Tibial nerve (tissue), 4 donors: ENCODE measurements at regions not wholly inside any gene's neighbourhood (a gene's known extent, or its start where the extent isn't known, plus 50 kb on each side); places are given as distances from the start of the nearest gene placed in this dataset.

Source experiments
- EP300 ChIP-seq, 2 donors: sonication (generic); formaldehyde crosslinking; IDR thresholded peaks; one replicate each; pipeline ENCODE4 v1.6.1; 2017; ENCODE audit warnings: antibody characterized with exemption in 2 of 2, mild to moderate bottlenecking in 1 of 2
- POLR2A ChIP-seq, 2 donors: fragments of 450-650 bp; IDR thresholded peaks; one replicate each; pipeline ENCODE4 v1.6.1; 2017; ENCODE audit warnings: antibody characterized with exemption in 2 of 2, mild to moderate bottlenecking in 2 of 2, moderate library complexity in 2 of 2
- TF ChIP-seq, protein P1 (sequence below), 5 experiments: fragments of 200-600 bp in 3 of 5; fragments of 450-650 bp in 2 of 5; sonication (generic) in 3 of 5; IDR thresholded peaks; one replicate each; pipeline ENCODE4 v1.5.1; 2016 to 2019; ENCODE audit warnings: antibody characterized with exemption in 5 of 5, mild to moderate bottlenecking in 3 of 5, moderate library complexity in 2 of 5

GRCh38 chr6:153698001-153698400 lies 341.0 kb upstream of the OPRM1 start:
- TF ChIP-seq, protein P1, sequence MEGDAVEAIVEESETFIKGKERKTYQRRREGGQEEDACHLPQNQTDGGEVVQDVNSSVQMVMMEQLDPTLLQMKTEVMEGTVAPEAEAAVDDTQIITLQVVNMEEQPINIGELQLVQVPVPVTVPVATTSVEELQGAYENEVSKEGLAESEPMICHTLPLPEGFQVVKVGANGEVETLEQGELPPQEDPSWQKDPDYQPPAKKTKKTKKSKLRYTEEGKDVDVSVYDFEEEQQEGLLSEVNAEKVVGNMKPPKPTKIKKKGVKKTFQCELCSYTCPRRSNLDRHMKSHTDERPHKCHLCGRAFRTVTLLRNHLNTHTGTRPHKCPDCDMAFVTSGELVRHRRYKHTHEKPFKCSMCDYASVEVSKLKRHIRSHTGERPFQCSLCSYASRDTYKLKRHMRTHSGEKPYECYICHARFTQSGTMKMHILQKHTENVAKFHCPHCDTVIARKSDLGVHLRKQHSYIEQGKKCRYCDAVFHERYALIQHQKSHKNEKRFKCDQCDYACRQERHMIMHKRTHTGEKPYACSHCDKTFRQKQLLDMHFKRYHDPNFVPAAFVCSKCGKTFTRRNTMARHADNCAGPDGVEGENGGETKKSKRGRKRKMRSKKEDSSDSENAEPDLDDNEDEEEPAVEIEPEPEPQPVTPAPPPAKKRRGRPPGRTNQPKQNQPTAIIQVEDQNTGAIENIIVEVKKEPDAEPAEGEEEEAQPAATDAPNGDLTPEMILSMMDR (IDR thresholded peaks at IDR 0.05), result no peak
- TF ChIP-seq POLR2A (IDR thresholded peaks at IDR 0.05) (no peak), EP300 (IDR thresholded peaks at IDR 0.05) (no peak)
